Mesothelial cell of epicardium (in vitro differentiated cells): ENCODE measurements at regions not wholly inside any gene's neighbourhood (a gene's known extent, or its start where the extent isn't known, plus 50 kb on each side); places are given as distances from the start of the nearest gene placed in this dataset.

Experiments
- DNase-seq, 2 experiments: peaks; one replicate each; pipeline ENCODE4 v3.0.0; 2021; ENCODE audit warnings: low spot score in 2 of 2; ENCODE audit not compliant: unreplicated experiment in 2 of 2
- H3K27ac Mint-ChIP-seq: 2 replicates; pipeline ENCODE4 v1.8.0; 2021; ENCODE audit warnings: mixed read lengths
- H3K27me3 Mint-ChIP-seq: 2 replicates; pipeline ENCODE4 v1.8.0; 2021; ENCODE audit warnings: low read depth, mixed read lengths
- H3K36me3 Mint-ChIP-seq: 2 replicates; pipeline ENCODE4 v1.8.0; 2021; ENCODE audit warnings: mixed read lengths
- H3K4me1 Mint-ChIP-seq: 2 replicates; pipeline ENCODE4 v1.8.0; 2021; ENCODE audit warnings: mixed read lengths
- H3K4me3 Mint-ChIP-seq: 2 replicates; pipeline ENCODE4 v1.8.0; 2021; ENCODE audit warnings: mild to moderate bottlenecking, moderate library complexity, mixed read lengths
- H3K9me3 Mint-ChIP-seq: 2 replicates; pipeline ENCODE4 v1.8.0; 2021; ENCODE audit warnings: mixed read lengths
- TF ChIP-seq, protein P1 (sequence below): fragments of 200-600 bp; sonication (generic); IDR thresholded peaks from one replicate; pipeline ENCODE4 v1.5.0; 2021; ENCODE audit warnings: antibody characterized with exemption; ENCODE audit not compliant: unreplicated experiment

DNA sequence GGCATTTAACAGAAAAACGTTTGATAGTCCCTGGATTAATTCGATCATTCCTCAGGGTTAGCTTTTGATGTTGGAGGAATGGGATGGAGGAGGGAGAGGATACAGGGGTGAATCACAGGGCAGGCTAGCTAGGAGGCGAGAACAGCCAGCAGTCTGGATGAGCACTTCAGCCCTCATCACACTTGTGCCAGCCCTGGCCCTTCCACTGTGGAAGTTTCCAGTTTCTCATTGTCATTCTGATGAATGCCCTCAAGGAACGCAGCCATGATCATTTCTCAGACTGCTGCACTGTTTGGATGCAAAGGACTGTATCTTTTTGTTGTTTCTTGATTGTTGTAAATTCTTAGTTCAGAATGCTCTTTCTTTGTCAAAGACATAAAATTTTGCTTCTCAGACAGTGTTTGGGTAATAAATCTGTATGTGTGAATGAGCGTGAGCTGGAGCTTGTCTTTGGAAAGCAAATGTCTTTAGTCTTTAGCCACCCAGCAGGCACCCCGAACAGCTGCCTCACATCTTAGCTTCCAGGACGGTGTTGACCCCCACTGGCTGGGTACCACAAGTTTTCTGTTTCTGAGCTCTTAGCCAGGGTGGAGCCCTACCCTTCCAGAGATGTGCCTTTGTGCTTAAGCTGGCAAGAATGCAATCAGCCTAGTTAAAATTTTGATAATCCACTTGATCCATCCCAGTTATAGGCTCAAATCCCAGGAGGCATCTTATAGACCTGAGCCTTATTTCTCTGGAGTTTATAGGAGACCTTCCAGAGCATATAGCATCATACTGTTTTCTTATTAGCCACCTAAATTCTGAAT is 121.1 kb downstream of the PDCD6IP start:
- H3K36me3 Mint-ChIP-seq: no peaks in the 10 kb centered on the region
- no peaks in the 10 kb centered on the region for H3K27me3 Mint-ChIP-seq
- peaks cover 44% of the 10 kb centered on the region for H3K4me1 Mint-ChIP-seq
- TF ChIP-seq, protein P1, sequence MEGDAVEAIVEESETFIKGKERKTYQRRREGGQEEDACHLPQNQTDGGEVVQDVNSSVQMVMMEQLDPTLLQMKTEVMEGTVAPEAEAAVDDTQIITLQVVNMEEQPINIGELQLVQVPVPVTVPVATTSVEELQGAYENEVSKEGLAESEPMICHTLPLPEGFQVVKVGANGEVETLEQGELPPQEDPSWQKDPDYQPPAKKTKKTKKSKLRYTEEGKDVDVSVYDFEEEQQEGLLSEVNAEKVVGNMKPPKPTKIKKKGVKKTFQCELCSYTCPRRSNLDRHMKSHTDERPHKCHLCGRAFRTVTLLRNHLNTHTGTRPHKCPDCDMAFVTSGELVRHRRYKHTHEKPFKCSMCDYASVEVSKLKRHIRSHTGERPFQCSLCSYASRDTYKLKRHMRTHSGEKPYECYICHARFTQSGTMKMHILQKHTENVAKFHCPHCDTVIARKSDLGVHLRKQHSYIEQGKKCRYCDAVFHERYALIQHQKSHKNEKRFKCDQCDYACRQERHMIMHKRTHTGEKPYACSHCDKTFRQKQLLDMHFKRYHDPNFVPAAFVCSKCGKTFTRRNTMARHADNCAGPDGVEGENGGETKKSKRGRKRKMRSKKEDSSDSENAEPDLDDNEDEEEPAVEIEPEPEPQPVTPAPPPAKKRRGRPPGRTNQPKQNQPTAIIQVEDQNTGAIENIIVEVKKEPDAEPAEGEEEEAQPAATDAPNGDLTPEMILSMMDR: no peak
- no peak overlapping the region for H3K4me3 Mint-ChIP-seq
- peaks cover 9% of the 10 kb centered on the region for H3K9me3 Mint-ChIP-seq
- DNase-seq: no peak
- H3K27ac Mint-ChIP-seq: peak overlapping the region; percentile 19

DNA sequence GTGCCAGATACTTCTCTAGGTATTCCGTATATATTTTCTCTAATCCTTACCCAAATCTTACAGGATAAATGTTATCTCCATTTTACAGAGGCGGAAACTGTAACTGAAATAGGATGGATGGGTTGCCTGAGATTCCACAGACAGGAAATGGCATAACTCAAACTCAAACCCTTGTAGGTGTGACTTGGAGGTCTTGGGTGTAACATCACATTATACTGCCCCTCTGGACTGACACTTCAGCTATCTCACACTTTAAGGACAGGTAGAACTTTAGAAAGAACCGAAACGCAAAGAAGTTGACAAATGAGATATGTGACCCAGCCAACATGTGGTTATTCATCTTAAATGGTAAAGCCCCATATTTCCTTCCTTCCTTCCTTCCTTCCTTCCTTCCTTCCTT is 122.1 kb downstream of the PDCD6IP start:
- no peak overlapping the region for H3K4me3 Mint-ChIP-seq
- H3K27ac Mint-ChIP-seq: no peak overlapping the region
- no peak for DNase-seq
- H3K36me3 Mint-ChIP-seq: no peaks in the 10 kb centered on the region
- TF ChIP-seq, protein P1: no peak
- peaks cover 9% of the 10 kb centered on the region for H3K9me3 Mint-ChIP-seq
- H3K4me1 Mint-ChIP-seq: peaks cover 37% of the 10 kb centered on the region
- H3K27me3 Mint-ChIP-seq: peaks cover 4% of the 10 kb centered on the region

DNA sequence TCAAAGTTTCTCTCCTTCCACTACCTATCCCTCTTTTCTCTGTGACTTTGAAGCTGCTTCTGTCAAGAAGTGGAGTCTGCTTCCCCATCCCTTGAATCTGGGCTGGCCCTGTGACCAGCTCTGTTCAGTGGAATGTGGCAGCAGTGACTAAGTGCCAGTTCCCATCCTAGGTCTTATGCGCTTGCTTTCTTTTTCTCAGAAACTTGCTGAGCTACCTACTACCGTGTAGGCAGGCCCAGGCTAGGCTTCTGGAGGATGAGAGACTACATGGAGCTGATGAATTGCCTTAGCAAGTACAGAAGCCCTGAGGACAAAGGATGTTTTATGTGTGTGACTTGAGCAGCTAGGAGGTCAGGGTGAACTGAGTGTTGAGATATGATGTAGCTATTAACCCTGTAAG is 123.2 kb downstream of the PDCD6IP start:
- Mint-ChIP-seq H3K27me3 (peaks cover 4% of the 10 kb centered on the region), H3K4me1 (peaks cover 28% of the 10 kb centered on the region), H3K4me3 (no peak overlapping the region), H3K36me3 (no peaks in the 10 kb centered on the region), H3K27ac (no peak overlapping the region), H3K9me3 (peaks cover 9% of the 10 kb centered on the region)
- TF ChIP-seq, protein P1: no peak
- no peak for DNase-seq

DNA sequence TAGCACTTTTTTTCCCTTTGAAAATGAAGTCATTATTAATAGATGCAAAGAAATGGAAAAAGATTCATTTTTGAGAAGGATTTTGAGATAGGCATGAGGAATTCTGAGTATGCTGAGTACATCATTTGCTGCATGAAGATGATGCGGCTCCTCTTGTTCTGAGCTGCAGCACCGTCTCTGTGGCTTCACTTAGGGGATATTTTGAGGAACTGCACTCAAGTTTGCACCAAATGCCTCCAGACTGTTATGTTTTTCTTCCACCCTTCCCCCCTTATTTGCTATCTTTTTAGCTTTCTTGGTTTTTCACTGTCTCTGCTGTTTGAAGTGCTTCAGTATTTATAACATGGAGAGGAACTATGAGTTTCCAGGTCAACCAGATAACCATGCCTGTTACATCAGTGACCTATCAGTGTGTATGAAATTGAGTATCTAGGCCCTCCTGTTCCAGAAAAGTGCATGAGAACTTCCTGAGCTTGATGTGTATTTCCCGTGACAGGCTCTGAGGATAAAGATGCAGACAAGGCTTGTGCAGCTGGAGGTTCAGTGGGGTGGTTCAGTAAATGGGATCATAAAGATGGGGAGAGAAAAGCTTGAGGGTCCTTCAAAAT is 128.7 kb downstream of the PDCD6IP start:
- DNase-seq: no peak
- Mint-ChIP-seq H3K9me3 (peaks cover 5% of the 10 kb centered on the region), H3K4me3 (no peak overlapping the region), H3K27me3 (peaks cover 4% of the 10 kb centered on the region), H3K27ac (no peak overlapping the region), H3K4me1 (peaks cover 7% of the 10 kb centered on the region), H3K36me3 (no peaks in the 10 kb centered on the region)
- TF ChIP-seq, protein P1: no peak

DNA sequence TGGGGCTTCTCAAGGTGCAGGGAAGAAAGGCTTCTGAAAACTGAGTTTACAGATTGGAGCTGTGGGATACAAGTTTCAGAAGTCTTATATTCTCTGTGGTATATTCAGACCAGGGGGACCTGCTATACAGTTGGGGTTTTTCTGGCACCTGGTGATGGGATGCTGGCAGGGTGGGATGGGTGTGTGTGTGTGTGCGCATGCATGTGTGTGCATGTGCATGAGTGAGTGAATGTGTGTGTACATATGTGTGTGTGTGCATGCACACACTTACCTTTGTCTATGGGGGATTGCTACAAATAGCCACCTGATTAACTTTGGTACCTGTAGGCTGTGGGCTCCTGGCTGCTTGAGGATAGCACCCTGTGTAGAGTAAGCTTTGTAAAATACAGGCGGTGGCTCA is 131.4 kb downstream of the PDCD6IP start:
- no peak for DNase-seq
- Mint-ChIP-seq H3K4me3 (no peak overlapping the region), H3K36me3 (no peaks in the 10 kb centered on the region), H3K27me3 (peaks cover 4% of the 10 kb centered on the region), H3K4me1 (peaks cover 7% of the 10 kb centered on the region), H3K27ac (no peak overlapping the region), H3K9me3 (peaks cover 6% of the 10 kb centered on the region)
- TF ChIP-seq, protein P1: no peak
